ENCODE measurements at regions not wholly inside any gene's neighbourhood (a gene's known extent, or its start where the extent isn't known, plus 50 kb on each side); places are given as distances from the start of the nearest gene placed in this dataset.

DNA sequence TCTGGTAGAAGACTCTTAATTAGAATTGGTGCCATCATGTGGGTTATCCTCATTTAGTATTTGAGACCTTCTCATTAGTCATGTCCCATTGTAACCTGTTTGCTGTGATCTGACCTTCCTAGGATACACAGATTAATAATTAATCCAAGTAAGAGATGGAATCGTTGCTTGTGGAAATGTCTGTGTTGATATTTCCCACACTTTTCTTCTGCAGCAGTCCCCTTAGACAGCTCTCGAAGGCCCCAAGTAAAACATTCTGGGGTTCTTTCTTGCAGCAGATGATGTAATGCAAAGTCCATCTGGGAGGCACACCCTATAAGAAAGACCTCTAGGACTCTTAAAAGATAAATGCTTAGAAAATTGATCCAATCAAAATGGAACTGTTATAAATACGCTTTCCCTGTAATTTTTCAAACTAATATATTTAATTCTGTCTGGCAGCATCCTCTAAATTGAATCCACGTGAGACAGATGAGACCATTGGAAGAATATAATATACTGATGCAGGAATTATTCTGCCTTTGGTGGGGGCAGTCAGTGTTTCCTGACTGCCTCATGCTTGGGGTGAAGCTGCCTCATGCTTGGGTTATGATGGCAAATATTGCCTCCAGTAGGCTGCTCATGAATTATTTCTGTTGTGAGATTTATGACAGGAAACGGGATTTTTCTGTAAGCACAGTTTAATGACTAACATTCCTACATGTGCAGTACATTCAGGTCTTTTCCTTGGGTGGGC is 54.5 kb upstream of the ARMC2 start:
- Mint-ChIP-seq H3K27ac (no peak overlapping the region), H3K4me1 (ENCODE audit: low read depth) (peaks cover 18% of the 10 kb centered on the region), H3K4me3 (ENCODE audit: low read depth) (no peak overlapping the region), H3K9me3 (no peaks in the 10 kb centered on the region), H3K36me3 (ENCODE audit: low read depth) (no peaks in the 10 kb centered on the region), H3K27me3 (ENCODE audit: low read depth) (peaks cover 19% of the 10 kb centered on the region)
- no peak for DNase-seq (ENCODE audit: low spot score)
- intact Hi-C loops (cut with micrococcal nuclease): no loop called here

DNA sequence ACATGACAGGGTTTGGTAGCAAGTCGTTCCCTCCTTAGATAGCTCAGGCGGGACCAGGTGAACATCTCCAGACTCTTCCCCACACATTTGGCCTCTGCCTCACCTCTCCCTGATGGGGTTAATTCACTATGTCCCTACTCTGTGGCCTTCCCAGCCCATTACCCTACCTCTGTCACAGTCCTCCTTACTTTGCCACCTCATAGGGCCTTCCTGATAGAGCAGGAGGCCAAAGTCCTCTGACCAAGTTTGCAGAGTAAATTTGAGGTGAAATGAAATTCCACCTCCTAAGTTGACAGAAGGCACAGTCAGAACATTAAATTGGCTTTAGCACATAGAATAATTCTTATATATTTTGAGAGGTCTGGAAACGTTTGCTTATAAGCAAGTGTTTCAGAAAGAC is 53.1 kb upstream of the ARMC2 start:
- Mint-ChIP-seq H3K9me3 (no peaks in the 10 kb centered on the region), H3K27me3 (ENCODE audit: low read depth) (peaks cover 15% of the 10 kb centered on the region), H3K4me3 (ENCODE audit: low read depth) (no peak overlapping the region), H3K36me3 (ENCODE audit: low read depth) (no peaks in the 10 kb centered on the region), H3K27ac (no peak overlapping the region), H3K4me1 (ENCODE audit: low read depth) (peaks cover 32% of the 10 kb centered on the region)
- intact Hi-C loops (cut with micrococcal nuclease): no loop called here
- DNase-seq (ENCODE audit: low spot score): no peak

DNA sequence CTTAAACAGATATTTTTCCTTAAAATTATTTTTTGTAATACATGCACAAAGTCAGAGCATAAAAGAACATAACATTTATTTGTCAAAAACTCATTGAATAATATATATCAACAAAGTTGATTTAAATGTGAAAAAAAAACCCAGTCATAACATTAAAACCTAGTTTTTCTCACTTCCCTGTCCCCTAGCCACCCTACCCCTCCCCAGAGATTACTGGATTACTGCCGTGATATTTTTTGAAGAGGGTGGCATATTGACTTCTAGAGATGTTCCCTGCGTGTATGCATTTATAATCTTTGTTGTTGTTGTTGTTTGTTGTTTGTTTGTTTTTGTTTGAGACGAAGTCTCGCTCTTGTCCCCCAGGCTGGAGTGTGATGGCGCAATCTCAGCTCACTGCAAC is 52.4 kb upstream of the ARMC2 start:
- Mint-ChIP-seq H3K4me1 (ENCODE audit: low read depth) (peaks cover 36% of the 10 kb centered on the region), H3K9me3 (no peaks in the 10 kb centered on the region), H3K4me3 (ENCODE audit: low read depth) (no peak overlapping the region), H3K27me3 (ENCODE audit: low read depth) (peaks cover 15% of the 10 kb centered on the region), H3K27ac (no peak overlapping the region), H3K36me3 (ENCODE audit: low read depth) (no peaks in the 10 kb centered on the region)
- DNase-seq (ENCODE audit: low spot score): no peak
- intact Hi-C loops (cut with micrococcal nuclease): no loop called here

DNA sequence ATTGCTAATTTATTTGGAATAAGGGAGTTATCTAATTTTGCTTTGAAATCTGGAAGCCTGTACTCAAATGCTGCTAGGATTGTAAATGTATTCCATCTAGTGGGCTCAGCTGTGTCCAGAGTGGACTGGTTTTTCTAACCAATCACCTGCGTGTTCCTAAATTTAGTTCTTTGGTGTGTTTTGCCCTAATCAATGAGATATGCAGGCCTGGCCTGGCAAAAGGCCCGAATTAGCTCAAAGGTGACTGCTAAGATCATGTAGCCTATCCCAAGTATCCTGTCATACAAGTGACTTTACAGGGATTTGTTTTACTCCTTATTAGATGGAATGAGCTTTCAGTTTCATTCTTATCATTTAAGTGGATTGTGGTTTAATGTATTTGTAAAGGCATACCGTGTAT is 51.3 kb upstream of the ARMC2 start:
- Mint-ChIP-seq H3K9me3 (no peaks in the 10 kb centered on the region), H3K27me3 (ENCODE audit: low read depth) (peaks cover 17% of the 10 kb centered on the region), H3K4me3 (ENCODE audit: low read depth) (no peak overlapping the region), H3K27ac (no peak overlapping the region), H3K4me1 (ENCODE audit: low read depth) (peaks cover 42% of the 10 kb centered on the region), H3K36me3 (ENCODE audit: low read depth) (no peaks in the 10 kb centered on the region)
- no peak for DNase-seq (ENCODE audit: low spot score)
- intact Hi-C loops (cut with micrococcal nuclease): no loop called here

DNA sequence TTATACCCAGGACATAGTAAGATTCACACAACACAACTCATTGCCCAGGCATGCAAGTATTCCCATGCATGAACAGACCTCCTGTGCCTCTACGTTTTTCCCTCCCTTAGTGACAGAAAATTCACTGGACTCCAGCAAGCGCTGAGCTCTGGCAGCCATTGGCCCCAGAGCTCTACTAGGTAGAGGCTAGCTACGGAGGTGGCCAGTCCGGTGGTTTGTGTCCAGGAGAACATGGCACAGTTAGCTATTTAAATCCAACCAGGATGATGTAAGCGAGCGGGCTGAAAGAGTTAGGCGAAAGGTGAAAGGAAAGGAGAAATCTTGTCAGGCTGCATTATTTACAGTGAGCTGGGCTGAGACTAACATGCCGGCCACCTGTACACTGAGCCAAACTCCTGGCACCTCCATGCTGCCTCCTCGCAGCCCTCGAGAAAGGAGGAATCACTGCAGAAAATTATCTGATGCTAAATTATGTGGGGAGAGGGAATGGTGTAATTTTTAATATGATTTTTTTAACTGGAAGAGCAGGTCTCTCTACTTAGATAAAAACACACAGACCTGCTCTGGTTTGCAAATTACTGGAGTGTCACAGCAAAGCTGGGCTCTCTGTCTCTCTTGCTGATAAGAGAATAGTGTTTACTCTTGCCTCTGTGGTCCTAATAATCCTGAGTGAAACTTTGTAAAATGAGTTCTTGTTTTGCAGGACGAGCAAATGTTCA is 50.1 kb upstream of the ARMC2 start:
- peaks cover 15% of the 10 kb centered on the region for H3K27me3 Mint-ChIP-seq (ENCODE audit: low read depth)
- H3K4me3 Mint-ChIP-seq (ENCODE audit: low read depth): peak overlapping the region; percentile 49
- H3K27ac Mint-ChIP-seq: peak overlapping the region; percentile 60
- intact Hi-C loops (cut with micrococcal nuclease): no loop called here
- no peaks in the 10 kb centered on the region for H3K9me3 Mint-ChIP-seq
- no peaks in the 10 kb centered on the region for H3K36me3 Mint-ChIP-seq (ENCODE audit: low read depth)
- no peak for DNase-seq (ENCODE audit: low spot score)
- peaks cover 43% of the 10 kb centered on the region for H3K4me1 Mint-ChIP-seq (ENCODE audit: low read depth)
